ENCODE measurements at regions not wholly inside any gene's neighbourhood (a gene's known extent, or its start where the extent isn't known, plus 50 kb on each side); places are given as distances from the start of the nearest gene placed in this dataset.
"Not testable (repeated sequence)": the region's sequence is repeated elsewhere in the genome, so short reads cannot be mapped to it uniquely, and the experiment has no call there.

- no peak for DNase-seq (ENCODE audit: low spot score)
These were observed 52.7 kb downstream of the KCNA5 start for GRCh38 chr12:5096241-5096924.

GRCh38 chr12:5097786-5098185 lies 54.1 kb downstream of the KCNA5 start:
- no peak for DNase-seq (ENCODE audit: low spot score)

- no peak for DNase-seq (ENCODE audit: low spot score)
These were observed 55.5 kb downstream of the KCNA5 start for GRCh38 chr12:5099136-5099535.

- DNase-seq (ENCODE audit: low spot score) = no peak
These were observed 55.9 kb downstream of the KCNA5 start for GRCh38 chr12:5099591-5099990.

GRCh38 chr12:5101686-5102085 lies 58.0 kb downstream of the KCNA5 start:
- DNase-seq (ENCODE audit: low spot score) = no peak

- DNase-seq (ENCODE audit: low spot score) = no peak
These were observed 58.6 kb downstream of the KCNA5 start for GRCh38 chr12:5102261-5102789.

- DNase-seq (ENCODE audit: low spot score) = no peak
These were observed 59.1 kb downstream of the KCNA5 start for GRCh38 chr12:5102806-5103205.

GRCh38 chr12:5110345-5110744 lies 66.7 kb downstream of the KCNA5 start:
- no peak for DNase-seq (ENCODE audit: low spot score)

GRCh38 chr12:5114436-5114835 lies 70.8 kb downstream of the KCNA5 start:
- no peak for DNase-seq (ENCODE audit: low spot score)

- DNase-seq (ENCODE audit: low spot score) = not testable (repeated sequence)
These were observed 78.1 kb downstream of the KCNA5 start for GRCh38 chr12:5121784-5122183.

- DNase-seq (ENCODE audit: low spot score) = not testable (repeated sequence)
These were observed 78.7 kb downstream of the KCNA5 start for GRCh38 chr12:5122256-5122831.

GRCh38 chr12:5123921-5124320 lies 80.2 kb downstream of the KCNA5 start:
- no peak for DNase-seq (ENCODE audit: low spot score)

GRCh38 chr12:5124401-5124800 lies 80.7 kb downstream of the KCNA5 start:
- no peak for DNase-seq (ENCODE audit: low spot score)

GRCh38 chr12:5134861-5135525 lies 91.3 kb downstream of the KCNA5 start:
- no peak for DNase-seq (ENCODE audit: low spot score)

GRCh38 chr12:5138256-5138655 lies 94.6 kb downstream of the KCNA5 start:
- no peak for DNase-seq (ENCODE audit: low spot score)

- no peak for DNase-seq (ENCODE audit: low spot score)
These were observed 95.2 kb downstream of the KCNA5 start for GRCh38 chr12:5138845-5139244.

- DNase-seq (ENCODE audit: low spot score) = no peak
These were observed 96.1 kb downstream of the KCNA5 start for GRCh38 chr12:5139751-5140150.

GRCh38 chr12:5140190-5140589 lies 96.5 kb downstream of the KCNA5 start:
- DNase-seq (ENCODE audit: low spot score) = no peak

GRCh38 chr12:5148880-5149279 lies 105.2 kb downstream of the KCNA5 start:
- DNase-seq (ENCODE audit: low spot score) = no peak

- no peak for DNase-seq (ENCODE audit: low spot score)
These were observed 110.4 kb downstream of the KCNA5 start for GRCh38 chr12:5154091-5154490.

GRCh38 chr12:5155866-5156265 lies 112.2 kb downstream of the KCNA5 start:
- no peak for DNase-seq (ENCODE audit: low spot score)

- no peak for DNase-seq (ENCODE audit: low spot score)
These were observed 117.1 kb downstream of the KCNA5 start for GRCh38 chr12:5160827-5161226.

GRCh38 chr12:5163661-5164060 lies 120.0 kb downstream of the KCNA5 start:
- no peak for DNase-seq (ENCODE audit: low spot score)
